HCT116 (cell line): ENCODE measurements at regions not wholly inside any gene's neighbourhood (a gene's known extent, or its start where the extent isn't known, plus 50 kb on each side); places are given as distances from the start of the nearest gene placed in this dataset.

ENCODE experiments used
- ATAC-seq: fragments of 200-7000 bp; cut with Tn5 transposase; 2 replicates; pipeline ENCODE4 v1.9.1; 2020; ENCODE audit warnings: mild to moderate bottlenecking, moderate library complexity
- BruUV-seq: library from RNA; stranded (reverse); fragments of 400-500 nt; replicated peaks from 2 replicates; lab custom pipeline; 2021; lab: Mats Ljungman, UMichigan
- CTCF ChIA-PET: fragments of 300-600 bp; sonication (Branson Sonifier 250); formaldehyde crosslinking; loops from one replicate; lab custom pipeline; 2021; ENCODE audit warnings: antibody characterized with exemption; lab: Charles Lee
- POLR2A ChIA-PET: fragments of 300-600, 350-600 bp; sonication (Branson Sonifier 250); formaldehyde crosslinking; loops from one replicate; lab custom pipeline; 2021; ENCODE audit warnings: antibody characterized with exemption; lab: Charles Lee
- RAD21 ChIA-PET, 2 experiments: fragments of 300-600 bp; sonication (Branson Sonifier 250); formaldehyde crosslinking; loops; one replicate each; lab custom pipeline; 2023; ENCODE audit warnings: low total read pairs in 2 of 2; ENCODE audit not compliant: uncharacterized antibody in 2 of 2, unreplicated experiment in 2 of 2, low non-redundant PET in 1 of 2; lab: Charles Lee
- DNase-seq: peaks from one replicate; pipeline ENCODE4 v3.0.0-alpha.2; 2010; ENCODE audit warnings: low read depth, low spot score
- H2AFZ ChIP-seq: fragments of 200-600 bp; shearing (Covaris generic), sonication (generic); 2 replicates; pipeline ENCODE4 v1.6.1; 2017; ENCODE audit warnings: low read depth, mixed run types, mixed read lengths, antibody characterized with exemption, low read length; ENCODE audit not compliant: poor library complexity, severe bottlenecking
- H3K27ac ChIP-seq: 2 replicates; pipeline ENCODE4 v1.5.1; 2012; ENCODE audit warnings: low read depth, low read length
- H3K27me3 ChIP-seq: fragments of 200-600 bp; sonication (generic); 2 replicates; pipeline ENCODE4 v1.6.1; 2016; ENCODE audit warnings: mixed run types, low read length, mixed read lengths; ENCODE audit not compliant: insufficient read depth
- H3K36me3 ChIP-seq, 2 experiments: fragments of 200-500 bp in 1 of 2; fragments of 200-600 bp in 1 of 2; sonication (Bioruptor generic) in 1 of 2; sonication (generic) in 1 of 2; 2 replicates each; pipeline versions ENCODE4 v1.5.1 to v1.6.1; 2014 to 2016; ENCODE audit warnings: low read length in 2 of 2, inconsistent platforms in 1 of 2, mixed read lengths in 1 of 2, mixed run types in 1 of 2; ENCODE audit not compliant: insufficient read depth in 2 of 2, control insufficient read depth in 1 of 2
- H3K4me1 ChIP-seq, 2 experiments: fragments of 200-600 bp in 1 of 2; sonication (generic) in 1 of 2; 2 replicates each; pipeline versions ENCODE4 v1.5.1 to v1.6.1; 2012 to 2017; ENCODE audit warnings: low read length in 2 of 2, inconsistent platforms in 1 of 2, mild to moderate bottlenecking in 1 of 2, mixed read lengths in 1 of 2, mixed run types in 1 of 2, moderate library complexity in 1 of 2; ENCODE audit not compliant: insufficient read depth in 2 of 2, control insufficient read depth in 1 of 2
- H3K4me2 ChIP-seq: fragments of 200-600 bp; sonication (generic); 2 replicates; pipeline ENCODE4 v1.6.1; 2017; ENCODE audit warnings: mixed run types, low read length, mixed read lengths
- H3K4me3 ChIP-seq, 2 experiments: fragments of 200-600 bp in 1 of 2; sonication (generic) in 1 of 2; replicated peaks in 1 of 2; 2 replicates each; pipeline ENCODE4 v1.5.1; 2011 to 2016; ENCODE audit warnings: low read length in 2 of 2, control low read depth in 1 of 2, low read depth in 1 of 2, mild to moderate bottlenecking in 1 of 2, mixed read lengths in 1 of 2, mixed run types in 1 of 2
- H3K79me2 ChIP-seq: fragments of 200-600 bp; sonication (generic); 2 replicates; pipeline ENCODE4 v1.6.1; 2017; ENCODE audit warnings: mild to moderate bottlenecking, mixed run types, low read length, moderate library complexity, mixed read lengths; ENCODE audit not compliant: insufficient read depth
- H3K9ac ChIP-seq: fragments of 200-600 bp; sonication (generic); 2 replicates; pipeline ENCODE4 v1.6.1; 2016; ENCODE audit warnings: low read length, mixed read lengths
- H3K9me2 ChIP-seq: fragments of 200-600 bp; sonication (generic), shearing (Covaris generic); 2 replicates; pipeline ENCODE4 v1.6.1; 2017; ENCODE audit warnings: mixed run types, mild to moderate bottlenecking, moderate library complexity; ENCODE audit not compliant: insufficient read depth
- H3K9me3 ChIP-seq, 2 experiments: fragments of 200-500 bp in 1 of 2; fragments of 200-600 bp in 1 of 2; sonication (Bioruptor generic) in 1 of 2; sonication (generic) in 1 of 2; 2 replicates each; pipeline ENCODE4 v1.6.1; 2014 to 2017; ENCODE audit warnings: low read length in 2 of 2, mixed read lengths in 2 of 2, inconsistent platforms in 1 of 2, low read depth in 1 of 2, mild to moderate bottlenecking in 1 of 2, mixed run types in 1 of 2, moderate library complexity in 1 of 2; ENCODE audit not compliant: control insufficient read depth in 1 of 2, insufficient read depth in 1 of 2
- H4K20me1 ChIP-seq: fragments of 200-600 bp; sonication (generic), shearing (Covaris generic); 2 replicates; pipeline ENCODE4 v1.6.1; 2017; ENCODE audit warnings: mixed run types, mild to moderate bottlenecking, moderate library complexity; ENCODE audit not compliant: insufficient read depth
- EGR1 ChIP-seq: IDR thresholded peaks from 2 replicates; pipeline ENCODE4 v1.6.1; 2012; ENCODE audit warnings: low read depth
- EZH2 ChIP-seq: fragments of 200-600 bp; sonication (generic); IDR thresholded peaks from 2 replicates; pipeline ENCODE4 v1.6.1; 2017; ENCODE audit warnings: antibody characterized with exemption, mixed run types
- EZH2phosphoT487 ChIP-seq: fragments of 200-600 bp; IDR thresholded peaks from 2 replicates; pipeline ENCODE4 v1.6.1; 2018; ENCODE audit warnings: antibody characterized with exemption, borderline replicate concordance
- FOSL1 ChIP-seq: IDR thresholded peaks from 2 replicates; pipeline ENCODE4 v1.6.1; 2012; ENCODE audit warnings: low read depth
- JUND ChIP-seq: IDR thresholded peaks from 2 replicates; pipeline ENCODE4 v1.6.1; 2012
- MAX ChIP-seq: IDR thresholded peaks from 2 replicates; pipeline ENCODE4 v1.6.1; 2012
- POLR2A ChIP-seq: IDR thresholded peaks from 2 replicates; pipeline ENCODE4 v1.7.0; 2011; ENCODE audit warnings: borderline replicate concordance; ENCODE audit not compliant: insufficient read depth, insufficient read length; ENCODE audit errors: extremely low read depth
- POLR2AphosphoS5 ChIP-seq: IDR thresholded peaks from 2 replicates; pipeline ENCODE4 v1.6.1; 2011; ENCODE audit warnings: mild to moderate bottlenecking, low read depth, low read length, moderate library complexity
- RAD21 ChIP-seq: IDR thresholded peaks from 2 replicates; pipeline ENCODE4 v1.6.1; 2012; ENCODE audit warnings: low read depth, mild to moderate bottlenecking
- SP1 ChIP-seq: IDR thresholded peaks from 2 replicates; pipeline ENCODE4 v1.6.1; 2012; ENCODE audit warnings: low read depth
- SRF ChIP-seq: IDR thresholded peaks from 2 replicates; pipeline ENCODE4 v1.6.1; 2012; ENCODE audit warnings: low read depth
- YY1 ChIP-seq: IDR thresholded peaks from 2 replicates; pipeline ENCODE4 v1.6.1; 2011; ENCODE audit warnings: low read length, low read depth, moderate library complexity, mild to moderate bottlenecking; ENCODE audit not compliant: insufficient replicate concordance; ENCODE audit errors: extremely low read depth
- ZFX ChIP-seq: fragments of 450-650 bp; IDR thresholded peaks from 2 replicates; pipeline ENCODE4 v1.6.1; 2017
- intact Hi-C: fragments of 100-400 bp; cut with micrococcal nuclease; formaldehyde crosslinking; loops from 2 replicates; pipeline ENCODE4 v1.10.0; 2022
- TF ChIP-seq, protein P1 (sequence below): IDR thresholded peaks from 2 replicates; pipeline ENCODE4 v1.6.1; 2012; ENCODE audit warnings: low read depth
- TF ChIP-seq, protein P2 (sequence below): IDR thresholded peaks from 2 replicates; pipeline ENCODE4 v1.6.1; 2011; ENCODE audit warnings: mild to moderate bottlenecking, low read length, moderate library complexity; ENCODE audit not compliant: insufficient replicate concordance; ENCODE audit errors: extremely low read depth
- TF ChIP-seq, protein P3 (sequence below): IDR thresholded peaks from 2 replicates; pipeline ENCODE4 v1.6.1; 2012
- TF ChIP-seq, protein P4 (sequence below), 3 experiments: fragments of 200-600 bp in 1 of 3; sonication (generic) in 1 of 3; IDR thresholded peaks in 2 of 3; conservative IDR thresholded peaks in 1 of 3; 2 replicates each; pipeline ENCODE4 v1.5.1; 2012 to 2017; ENCODE audit warnings: low read depth in 2 of 3, low read length in 2 of 3, antibody characterized with exemption in 1 of 3, borderline replicate concordance in 1 of 3, control low read depth in 1 of 3, mild to moderate bottlenecking in 1 of 3, mixed read lengths in 1 of 3, mixed run types in 1 of 3, moderate library complexity in 1 of 3; ENCODE audit not compliant: insufficient read depth in 1 of 3

DNA sequence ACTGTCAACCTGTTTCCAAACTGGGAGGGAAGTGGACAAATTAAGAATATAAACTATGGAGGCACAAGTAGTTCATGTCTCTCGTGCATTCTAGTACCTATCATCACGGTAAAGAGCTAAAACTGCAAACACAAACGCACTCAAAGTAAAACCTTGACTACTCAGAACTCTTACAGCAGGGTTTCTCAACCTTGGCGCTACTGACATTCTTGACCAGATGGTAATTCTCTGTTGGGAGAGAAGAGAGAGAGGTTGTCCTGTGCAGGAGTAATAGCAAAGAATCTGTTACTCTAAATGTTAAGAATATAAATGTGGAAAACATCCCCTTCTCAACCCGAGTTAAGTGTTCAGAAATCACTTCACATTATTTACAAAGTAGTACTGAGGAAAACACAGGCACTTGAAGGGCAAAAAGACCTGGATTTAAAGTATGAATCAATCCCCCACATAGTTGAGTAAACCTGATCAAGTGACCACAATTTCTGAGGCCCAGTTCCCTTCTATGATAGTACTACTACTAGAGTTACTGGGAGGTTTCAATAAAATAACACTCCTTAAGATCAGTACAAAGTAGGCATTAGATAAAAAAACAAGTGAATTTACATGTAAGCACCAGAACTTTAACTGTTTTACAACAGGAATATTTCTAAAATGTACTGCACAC lies 73.1 kb upstream of the ARHGAP32 start:
- H2AFZ ChIP-seq: no peak overlapping the region
- POLR2A ChIA-PET: no interaction called here
- RAD21 ChIA-PET: no interaction called here
- no peaks in the 10 kb centered on the region for H3K27me3 ChIP-seq
- no peak overlapping the region for H3K9ac ChIP-seq
- CTCF ChIA-PET: no interaction called here
- peaks cover 7 to 8% of the 10 kb centered on the region in 2 experiments; a peak in 3 of 4 replicates for H3K4me1 ChIP-seq
- ATAC-seq (no peak), DNase-seq (no peak)
- no TSS peak for BruUV-seq
- no peaks in the 10 kb centered on the region for H3K36me3 ChIP-seq
- no peaks in the 10 kb centered on the region for H3K9me3 ChIP-seq
- no peak for TF ChIP-seq RAD21
- no peak for TF ChIP-seq ZFX
- TF ChIP-seq POLR2A: no peak
- TF ChIP-seq, protein P1, sequence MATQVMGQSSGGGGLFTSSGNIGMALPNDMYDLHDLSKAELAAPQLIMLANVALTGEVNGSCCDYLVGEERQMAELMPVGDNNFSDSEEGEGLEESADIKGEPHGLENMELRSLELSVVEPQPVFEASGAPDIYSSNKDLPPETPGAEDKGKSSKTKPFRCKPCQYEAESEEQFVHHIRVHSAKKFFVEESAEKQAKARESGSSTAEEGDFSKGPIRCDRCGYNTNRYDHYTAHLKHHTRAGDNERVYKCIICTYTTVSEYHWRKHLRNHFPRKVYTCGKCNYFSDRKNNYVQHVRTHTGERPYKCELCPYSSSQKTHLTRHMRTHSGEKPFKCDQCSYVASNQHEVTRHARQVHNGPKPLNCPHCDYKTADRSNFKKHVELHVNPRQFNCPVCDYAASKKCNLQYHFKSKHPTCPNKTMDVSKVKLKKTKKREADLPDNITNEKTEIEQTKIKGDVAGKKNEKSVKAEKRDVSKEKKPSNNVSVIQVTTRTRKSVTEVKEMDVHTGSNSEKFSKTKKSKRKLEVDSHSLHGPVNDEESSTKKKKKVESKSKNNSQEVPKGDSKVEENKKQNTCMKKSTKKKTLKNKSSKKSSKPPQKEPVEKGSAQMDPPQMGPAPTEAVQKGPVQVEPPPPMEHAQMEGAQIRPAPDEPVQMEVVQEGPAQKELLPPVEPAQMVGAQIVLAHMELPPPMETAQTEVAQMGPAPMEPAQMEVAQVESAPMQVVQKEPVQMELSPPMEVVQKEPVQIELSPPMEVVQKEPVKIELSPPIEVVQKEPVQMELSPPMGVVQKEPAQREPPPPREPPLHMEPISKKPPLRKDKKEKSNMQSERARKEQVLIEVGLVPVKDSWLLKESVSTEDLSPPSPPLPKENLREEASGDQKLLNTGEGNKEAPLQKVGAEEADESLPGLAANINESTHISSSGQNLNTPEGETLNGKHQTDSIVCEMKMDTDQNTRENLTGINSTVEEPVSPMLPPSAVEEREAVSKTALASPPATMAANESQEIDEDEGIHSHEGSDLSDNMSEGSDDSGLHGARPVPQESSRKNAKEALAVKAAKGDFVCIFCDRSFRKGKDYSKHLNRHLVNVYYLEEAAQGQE: no peak
- TF ChIP-seq JUND: no peak
- TF ChIP-seq SP1: no peak
- no peak for TF ChIP-seq POLR2AphosphoS5
- TF ChIP-seq, protein P2, sequence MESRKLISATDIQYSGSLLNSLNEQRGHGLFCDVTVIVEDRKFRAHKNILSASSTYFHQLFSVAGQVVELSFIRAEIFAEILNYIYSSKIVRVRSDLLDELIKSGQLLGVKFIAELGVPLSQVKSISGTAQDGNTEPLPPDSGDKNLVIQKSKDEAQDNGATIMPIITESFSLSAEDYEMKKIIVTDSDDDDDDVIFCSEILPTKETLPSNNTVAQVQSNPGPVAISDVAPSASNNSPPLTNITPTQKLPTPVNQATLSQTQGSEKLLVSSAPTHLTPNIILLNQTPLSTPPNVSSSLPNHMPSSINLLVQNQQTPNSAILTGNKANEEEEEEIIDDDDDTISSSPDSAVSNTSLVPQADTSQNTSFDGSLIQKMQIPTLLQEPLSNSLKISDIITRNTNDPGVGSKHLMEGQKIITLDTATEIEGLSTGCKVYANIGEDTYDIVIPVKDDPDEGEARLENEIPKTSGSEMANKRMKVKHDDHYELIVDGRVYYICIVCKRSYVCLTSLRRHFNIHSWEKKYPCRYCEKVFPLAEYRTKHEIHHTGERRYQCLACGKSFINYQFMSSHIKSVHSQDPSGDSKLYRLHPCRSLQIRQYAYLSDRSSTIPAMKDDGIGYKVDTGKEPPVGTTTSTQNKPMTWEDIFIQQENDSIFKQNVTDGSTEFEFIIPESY: no peak
- TF ChIP-seq, protein P3, sequence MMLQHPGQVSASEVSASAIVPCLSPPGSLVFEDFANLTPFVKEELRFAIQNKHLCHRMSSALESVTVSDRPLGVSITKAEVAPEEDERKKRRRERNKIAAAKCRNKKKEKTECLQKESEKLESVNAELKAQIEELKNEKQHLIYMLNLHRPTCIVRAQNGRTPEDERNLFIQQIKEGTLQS: no peak
- TF ChIP-seq EZH2: no peak
- no peak for TF ChIP-seq FOSL1
- TF ChIP-seq EZH2phosphoT487: no peak
- TF ChIP-seq EGR1: no peak
- no peak for TF ChIP-seq MAX
- TF ChIP-seq SRF: no peak
- TF ChIP-seq YY1: no peak
- TF ChIP-seq, protein P4, sequence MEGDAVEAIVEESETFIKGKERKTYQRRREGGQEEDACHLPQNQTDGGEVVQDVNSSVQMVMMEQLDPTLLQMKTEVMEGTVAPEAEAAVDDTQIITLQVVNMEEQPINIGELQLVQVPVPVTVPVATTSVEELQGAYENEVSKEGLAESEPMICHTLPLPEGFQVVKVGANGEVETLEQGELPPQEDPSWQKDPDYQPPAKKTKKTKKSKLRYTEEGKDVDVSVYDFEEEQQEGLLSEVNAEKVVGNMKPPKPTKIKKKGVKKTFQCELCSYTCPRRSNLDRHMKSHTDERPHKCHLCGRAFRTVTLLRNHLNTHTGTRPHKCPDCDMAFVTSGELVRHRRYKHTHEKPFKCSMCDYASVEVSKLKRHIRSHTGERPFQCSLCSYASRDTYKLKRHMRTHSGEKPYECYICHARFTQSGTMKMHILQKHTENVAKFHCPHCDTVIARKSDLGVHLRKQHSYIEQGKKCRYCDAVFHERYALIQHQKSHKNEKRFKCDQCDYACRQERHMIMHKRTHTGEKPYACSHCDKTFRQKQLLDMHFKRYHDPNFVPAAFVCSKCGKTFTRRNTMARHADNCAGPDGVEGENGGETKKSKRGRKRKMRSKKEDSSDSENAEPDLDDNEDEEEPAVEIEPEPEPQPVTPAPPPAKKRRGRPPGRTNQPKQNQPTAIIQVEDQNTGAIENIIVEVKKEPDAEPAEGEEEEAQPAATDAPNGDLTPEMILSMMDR (IDR thresholded peaks at IDR 0.05 in 2 of 3, conservative IDR thresholded peaks at IDR 0.05 in 1 of 3; ENCODE audit: borderline replicate concordance in 1 of 3, insufficient read depth in 1 of 3, low read depth in 2 of 3, low read length in 2 of 3): no peak
- peaks cover 77% of the 10 kb centered on the region for H3K79me2 ChIP-seq
- no peak overlapping the region for H3K4me2 ChIP-seq
- intact Hi-C loops: no loop called here
- H3K9me2 ChIP-seq: no peaks in the 10 kb centered on the region
- no peak overlapping the region for H3K27ac ChIP-seq
- H4K20me1 ChIP-seq: no peaks in the 10 kb centered on the region
- no peak overlapping the region for H3K4me3 ChIP-seq
